ENCODE measurements at regions not wholly inside any gene's neighbourhood (a gene's known extent, or its start where the extent isn't known, plus 50 kb on each side); places are given as distances from the start of the nearest gene placed in this dataset.

DNA sequence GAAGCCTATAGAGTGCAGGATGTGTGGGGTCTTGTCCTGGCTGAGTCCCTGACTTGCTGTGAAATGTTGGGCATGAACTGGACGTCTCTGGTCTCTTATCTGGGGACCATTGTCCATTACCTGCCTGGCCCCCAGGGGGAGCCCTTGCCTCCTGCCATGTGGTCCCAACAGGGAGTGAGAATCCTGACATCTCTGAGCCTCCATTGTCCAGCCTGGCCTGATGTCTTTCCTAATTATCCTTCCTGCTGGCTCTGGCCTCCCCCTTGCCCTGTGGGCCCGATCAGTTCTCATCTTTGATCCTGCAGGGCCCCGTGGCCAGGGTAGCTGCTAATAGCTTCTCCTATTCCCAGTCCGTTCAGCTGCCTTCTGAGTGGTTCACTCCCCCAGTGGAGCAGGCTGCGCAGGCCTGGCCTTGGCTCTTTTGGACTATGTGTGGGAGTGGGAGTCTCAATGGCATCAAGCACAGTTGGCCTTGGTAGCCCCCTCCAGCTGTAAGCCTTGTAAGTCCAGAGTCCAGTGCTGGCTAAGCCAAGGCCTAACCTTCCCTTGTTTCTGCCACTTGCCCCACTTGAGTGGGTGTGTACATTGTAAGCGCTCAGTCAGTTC, 77.9 kb upstream of the RALY start:
- TF ChIP-seq, protein P1, sequence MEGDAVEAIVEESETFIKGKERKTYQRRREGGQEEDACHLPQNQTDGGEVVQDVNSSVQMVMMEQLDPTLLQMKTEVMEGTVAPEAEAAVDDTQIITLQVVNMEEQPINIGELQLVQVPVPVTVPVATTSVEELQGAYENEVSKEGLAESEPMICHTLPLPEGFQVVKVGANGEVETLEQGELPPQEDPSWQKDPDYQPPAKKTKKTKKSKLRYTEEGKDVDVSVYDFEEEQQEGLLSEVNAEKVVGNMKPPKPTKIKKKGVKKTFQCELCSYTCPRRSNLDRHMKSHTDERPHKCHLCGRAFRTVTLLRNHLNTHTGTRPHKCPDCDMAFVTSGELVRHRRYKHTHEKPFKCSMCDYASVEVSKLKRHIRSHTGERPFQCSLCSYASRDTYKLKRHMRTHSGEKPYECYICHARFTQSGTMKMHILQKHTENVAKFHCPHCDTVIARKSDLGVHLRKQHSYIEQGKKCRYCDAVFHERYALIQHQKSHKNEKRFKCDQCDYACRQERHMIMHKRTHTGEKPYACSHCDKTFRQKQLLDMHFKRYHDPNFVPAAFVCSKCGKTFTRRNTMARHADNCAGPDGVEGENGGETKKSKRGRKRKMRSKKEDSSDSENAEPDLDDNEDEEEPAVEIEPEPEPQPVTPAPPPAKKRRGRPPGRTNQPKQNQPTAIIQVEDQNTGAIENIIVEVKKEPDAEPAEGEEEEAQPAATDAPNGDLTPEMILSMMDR (IDR thresholded peaks at IDR 0.05; ENCODE audit: low read length, missing control alignments): peak; percentile 58
- no peak overlapping the region for H3K4me3 ChIP-seq (replicated peaks; ENCODE audit: low read depth, low read length)
- peak; percentile 24 for DNase-seq (ENCODE audit: low read depth)

DNA sequence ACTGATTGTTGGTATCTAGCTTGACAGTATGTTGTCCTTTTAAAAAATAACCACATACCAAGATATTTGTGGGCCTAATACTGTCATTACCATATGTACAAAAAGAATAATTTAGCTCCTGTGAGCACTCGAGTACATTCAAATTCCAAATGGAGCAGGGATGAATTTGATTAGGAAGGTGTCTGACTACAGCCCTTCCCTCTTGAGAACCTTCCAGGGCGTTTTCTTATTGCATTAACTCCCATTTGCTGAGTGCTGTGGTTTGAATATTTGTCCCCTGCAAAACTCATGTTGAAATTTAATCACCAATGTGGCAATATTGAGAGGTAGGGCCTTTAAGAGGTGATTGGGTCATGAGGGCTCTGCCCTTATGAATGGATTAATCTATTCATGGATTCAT, 76.9 kb upstream of the RALY start:
- TF ChIP-seq, protein P1 (IDR thresholded peaks at IDR 0.05; ENCODE audit: low read length, missing control alignments): no peak
- no peak overlapping the region for H3K4me3 ChIP-seq (replicated peaks; ENCODE audit: low read depth, low read length)
- DNase-seq (ENCODE audit: low read depth): no peak

DNA sequence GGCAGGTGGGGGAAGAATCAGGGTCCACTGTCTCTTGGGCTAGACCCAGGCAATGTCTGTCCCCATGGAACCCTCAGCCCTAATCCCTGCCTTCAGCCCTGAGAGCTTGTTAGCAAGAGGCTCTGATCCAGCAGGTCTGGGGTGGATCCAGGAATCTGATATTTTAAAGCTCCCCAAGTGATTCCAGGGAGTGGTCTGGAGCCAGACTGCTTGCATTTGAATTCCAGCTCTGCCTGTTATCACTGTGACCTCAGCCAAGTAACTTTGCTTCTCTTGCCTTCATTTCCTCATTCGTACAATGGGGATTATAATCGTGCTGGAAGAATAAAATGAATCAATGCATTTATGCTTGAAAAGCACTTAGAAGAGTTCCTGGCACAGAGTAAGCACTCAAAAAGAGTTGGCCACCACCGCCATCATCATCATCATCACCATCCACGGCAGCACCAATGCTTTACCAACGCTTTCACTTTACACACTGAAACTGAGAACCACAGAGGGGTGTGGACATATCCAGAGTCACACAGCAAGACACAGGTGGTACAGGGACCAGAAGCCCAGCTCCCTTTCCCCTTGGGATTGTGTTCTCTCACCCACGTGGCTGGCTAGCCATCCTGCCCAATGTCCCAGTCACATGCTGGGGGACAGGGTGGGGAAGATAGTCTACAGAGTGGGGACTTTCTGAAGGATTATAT, 75.7 kb upstream of the RALY start:
- DNase-seq (ENCODE audit: low read depth): no peak
- H3K4me3 ChIP-seq (replicated peaks; ENCODE audit: low read depth, low read length): no peak overlapping the region
- TF ChIP-seq, protein P1 (IDR thresholded peaks at IDR 0.05; ENCODE audit: low read length, missing control alignments): no peak

DNA sequence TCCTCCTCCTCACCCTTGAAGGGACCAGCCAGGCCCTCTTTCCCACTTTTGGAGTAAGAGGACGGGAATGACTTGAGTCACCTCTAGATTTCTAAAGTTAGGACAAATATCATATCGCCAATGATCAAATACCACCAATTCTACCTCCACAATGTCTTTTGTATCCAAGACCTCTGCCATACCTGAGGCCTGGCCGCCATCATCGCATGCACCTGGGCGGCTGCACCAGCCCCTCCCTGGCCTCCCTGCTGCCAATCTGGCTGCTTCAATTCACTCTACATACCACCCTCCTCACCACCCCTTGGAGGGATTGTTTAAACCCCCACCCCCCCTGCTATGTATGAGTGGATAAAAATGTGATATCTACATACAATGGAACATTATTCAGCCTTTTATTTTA, 75.0 kb upstream of the RALY start:
- no peak for DNase-seq (ENCODE audit: low read depth)
- no peak overlapping the region for H3K4me3 ChIP-seq (replicated peaks; ENCODE audit: low read depth, low read length)
- TF ChIP-seq, protein P1 (IDR thresholded peaks at IDR 0.05; ENCODE audit: low read length, missing control alignments): no peak

DNA sequence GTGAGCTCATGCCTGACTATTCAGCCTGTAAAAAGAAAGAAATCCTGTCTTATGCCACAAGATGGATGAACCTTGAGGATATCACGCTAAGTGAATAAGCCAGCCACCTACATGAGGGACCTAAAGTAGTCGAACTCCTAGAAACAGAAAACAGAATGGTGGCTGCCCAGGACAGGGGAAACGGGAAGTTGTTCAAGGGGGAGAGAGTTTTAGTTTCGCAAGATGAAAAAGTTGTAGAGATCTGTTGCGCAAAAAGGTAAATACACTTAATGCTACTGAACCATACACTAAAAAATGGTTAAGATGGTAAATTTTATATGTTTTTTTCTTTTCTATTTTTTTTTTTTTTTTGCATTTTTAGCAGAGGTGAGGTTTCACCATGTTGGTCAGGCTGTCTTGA, 74.1 kb upstream of the RALY start:
- H3K4me3 ChIP-seq (replicated peaks; ENCODE audit: low read depth, low read length): no peak overlapping the region
- TF ChIP-seq, protein P1 (IDR thresholded peaks at IDR 0.05; ENCODE audit: low read length, missing control alignments): no peak
- DNase-seq (ENCODE audit: low read depth): no peak

DNA sequence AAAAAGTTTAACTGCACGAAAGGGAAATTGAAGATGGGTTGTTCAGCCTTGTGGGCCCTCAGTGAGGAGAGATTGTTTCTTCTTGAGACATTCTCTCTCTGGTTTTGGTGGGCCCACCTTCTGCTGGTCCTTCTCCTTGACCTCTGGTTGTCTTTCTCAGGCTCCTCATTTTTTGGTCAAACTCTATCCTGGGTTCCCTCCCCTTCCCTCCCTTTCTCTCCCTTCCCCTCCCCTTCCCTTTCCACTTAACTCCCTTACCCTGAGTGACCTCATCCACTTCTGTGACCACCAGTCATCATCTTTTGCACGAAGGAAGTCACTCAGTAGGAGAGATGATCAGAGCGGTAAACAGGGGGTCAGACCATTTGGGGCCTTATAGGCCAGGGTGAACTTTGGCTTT, 71.5 kb upstream of the RALY start:
- H3K4me3 ChIP-seq (replicated peaks; ENCODE audit: low read depth, low read length): no peak overlapping the region
- TF ChIP-seq, protein P1 (IDR thresholded peaks at IDR 0.05; ENCODE audit: low read length, missing control alignments): no peak
- no peak for DNase-seq (ENCODE audit: low read depth)

DNA sequence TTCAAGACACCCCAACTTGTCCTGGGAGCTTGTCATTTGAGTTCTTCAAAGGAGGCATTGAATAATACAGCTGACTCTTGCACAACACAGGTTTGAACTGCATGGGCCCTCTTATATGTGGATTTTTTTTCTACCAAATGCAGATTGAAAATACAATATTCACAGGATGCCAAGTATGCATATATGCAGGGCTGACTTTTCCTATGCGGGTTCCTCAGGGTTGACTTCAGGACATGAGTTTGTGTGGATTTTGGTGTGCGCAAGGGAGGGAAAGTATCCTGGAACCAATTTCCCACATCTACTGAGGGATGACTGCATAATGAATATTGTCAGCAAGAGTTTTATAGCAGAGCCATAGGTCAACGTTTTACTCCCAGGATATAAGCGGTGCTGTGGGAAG, 70.0 kb upstream of the RALY start:
- H3K4me3 ChIP-seq (replicated peaks; ENCODE audit: low read depth, low read length): no peak overlapping the region
- no peak for DNase-seq (ENCODE audit: low read depth)
- TF ChIP-seq, protein P1 (IDR thresholded peaks at IDR 0.05; ENCODE audit: low read length, missing control alignments): no peak

Data from fibroblast of pulmonary artery (primary cell).